GM21576 (cell line): ENCODE measurements at regions not wholly inside any gene's neighbourhood (a gene's known extent, or its start where the extent isn't known, plus 50 kb on each side); places are given as distances from the start of the nearest gene placed in this dataset.

Experiments
- ATAC-seq: cut with Tn5 transposase; IDR thresholded peaks from one replicate; pipeline ENCODE4 v1.9.1; 2021; ENCODE audit warnings: mild to moderate bottlenecking, moderate library complexity; ENCODE audit not compliant: unreplicated experiment

DNA sequence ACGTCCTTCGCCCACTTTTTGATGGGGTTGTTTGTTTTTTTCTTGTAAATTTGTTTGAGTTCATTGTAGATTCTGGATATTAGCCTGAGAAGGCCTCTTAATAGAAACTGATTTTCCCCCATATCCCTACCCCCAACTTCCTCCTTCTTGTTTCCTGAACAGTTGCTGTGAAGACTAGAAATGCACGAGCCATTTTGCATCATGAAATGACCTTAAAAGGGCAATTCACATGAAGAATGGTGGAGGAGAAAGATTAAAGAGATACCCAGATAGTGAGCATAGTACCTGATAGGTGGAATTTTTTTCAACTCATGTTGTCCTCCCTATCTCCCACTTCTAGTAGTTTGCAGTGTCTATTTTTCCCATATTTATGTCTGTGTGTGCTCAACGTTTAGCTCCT is 55.2 kb upstream of the KCNH8 start:
- ATAC-seq, result no peak

DNA sequence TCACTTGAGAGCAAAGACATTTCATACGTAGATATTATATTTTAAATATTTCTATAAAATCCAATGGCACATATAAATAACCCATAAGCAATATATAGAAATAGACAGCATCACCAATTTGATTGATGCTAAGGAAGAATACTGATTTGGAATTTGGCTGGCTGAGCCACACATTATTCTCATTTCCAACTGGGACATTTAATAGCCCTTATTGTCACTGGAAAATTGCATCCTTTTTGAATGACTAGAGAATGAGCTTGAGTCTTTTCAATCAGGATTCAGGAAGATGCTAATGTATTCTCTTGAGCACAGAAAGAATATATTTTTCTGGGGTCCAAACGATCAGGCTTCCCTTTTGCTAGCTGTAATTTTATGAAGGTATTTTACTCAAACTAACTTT is 70.9 kb upstream of the KCNH8 start:
- ATAC-seq, result no peak

DNA sequence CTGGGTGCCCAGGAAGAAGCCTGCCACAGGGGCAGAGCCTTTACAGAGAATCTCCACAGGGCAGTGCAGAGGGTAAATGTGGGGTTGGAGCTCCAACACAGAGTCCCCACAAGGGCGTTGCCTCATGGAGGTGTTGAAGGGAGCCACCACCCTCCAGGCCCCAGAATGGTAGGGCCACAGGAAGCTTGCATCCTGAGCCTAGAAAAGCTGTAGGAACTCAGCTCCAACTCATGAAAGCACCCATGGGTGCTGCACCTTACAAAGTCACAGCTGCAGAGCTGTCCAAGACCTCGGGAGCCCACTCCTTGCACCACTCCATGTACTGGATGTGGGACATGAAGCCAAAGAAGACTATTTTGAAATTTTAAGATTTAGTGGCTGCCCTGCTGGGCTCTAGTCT is 73.3 kb upstream of the KCNH8 start:
- no peak for ATAC-seq

DNA sequence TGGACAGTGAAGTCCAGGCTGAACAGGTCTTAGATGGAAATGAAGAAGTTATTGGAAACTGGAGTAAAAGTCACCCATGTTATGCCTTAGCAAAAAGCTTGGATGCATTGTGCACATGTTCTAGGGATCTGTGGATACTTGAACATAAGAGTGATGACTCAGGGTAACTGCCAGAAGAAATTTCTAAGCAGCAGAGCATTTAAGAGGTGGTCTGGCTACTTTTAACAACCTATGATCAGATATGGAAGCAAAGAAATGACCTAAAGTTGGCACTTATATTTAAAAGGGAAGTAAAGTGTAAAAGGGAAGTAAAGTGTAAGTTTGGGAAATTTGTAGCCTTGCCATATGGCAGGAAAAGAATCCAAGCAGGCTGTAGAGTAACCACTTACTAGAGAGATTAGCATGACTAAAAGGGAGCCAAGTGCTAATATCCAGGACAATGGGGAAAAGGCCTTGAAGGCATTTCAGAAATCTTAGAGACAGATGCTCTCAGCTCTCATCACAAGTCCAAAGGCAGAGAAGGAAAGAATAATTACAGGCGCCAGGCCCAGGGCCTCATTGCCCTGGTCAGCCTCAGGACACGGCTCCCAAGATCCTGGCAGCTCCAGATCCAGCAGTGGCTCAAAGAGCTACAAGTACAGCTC is 73.9 kb upstream of the KCNH8 start:
- no peak for ATAC-seq

DNA sequence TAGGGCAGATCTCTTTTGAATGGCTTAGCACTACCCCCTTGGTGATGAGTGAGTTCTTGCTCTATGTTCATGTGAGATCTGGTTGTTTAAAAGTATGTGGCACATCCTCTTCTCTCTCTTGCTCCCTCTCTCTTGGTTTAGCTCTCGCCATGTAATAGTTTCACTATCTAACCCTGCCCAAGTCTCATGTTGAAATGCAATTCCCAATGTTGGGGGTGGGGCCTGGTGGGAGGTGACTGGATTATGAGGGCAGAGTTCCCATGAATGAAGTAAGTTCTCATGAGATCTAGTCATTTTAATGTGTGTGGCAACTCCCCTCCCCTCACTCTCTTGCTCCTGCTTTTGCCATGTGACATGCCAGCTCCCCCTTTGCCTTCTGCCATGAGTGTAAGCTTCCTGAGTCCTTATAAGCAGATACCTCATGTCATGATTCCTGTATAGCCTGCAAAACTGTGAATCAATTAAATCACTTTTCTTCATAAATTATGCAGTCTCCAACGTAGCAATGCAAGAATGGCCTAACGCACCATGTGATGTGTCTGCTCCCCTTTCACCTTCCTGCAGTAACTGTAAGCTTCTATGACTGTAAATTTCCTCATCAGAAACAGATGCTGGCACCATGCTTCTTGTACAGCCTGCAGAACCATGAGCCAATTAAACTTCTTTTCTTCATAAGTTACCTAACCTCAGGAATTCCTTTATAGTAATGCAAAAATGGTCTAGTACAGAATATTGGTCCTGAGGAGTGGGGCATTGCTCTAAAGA is 74.8 kb upstream of the KCNH8 start:
- ATAC-seq, result no peak

DNA sequence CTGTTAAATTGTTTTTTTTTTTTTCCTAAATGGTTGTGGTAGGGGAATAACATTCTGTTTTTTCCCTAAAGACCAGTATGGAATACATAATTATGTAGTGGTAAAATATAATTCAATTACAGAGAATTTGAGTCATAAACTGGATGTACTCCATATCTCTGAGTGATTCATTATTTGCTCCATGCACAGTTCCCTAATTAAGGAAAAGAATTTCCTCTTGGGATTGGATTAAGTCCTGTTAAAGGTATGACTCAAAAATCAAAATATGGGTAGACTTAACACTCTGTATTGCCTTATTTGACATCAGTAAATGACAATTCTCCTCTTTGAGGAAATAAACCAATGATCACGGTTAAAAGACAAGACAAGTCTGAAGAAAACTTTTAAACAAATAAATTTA is 78.0 kb upstream of the KCNH8 start:
- ATAC-seq, result no peak

DNA sequence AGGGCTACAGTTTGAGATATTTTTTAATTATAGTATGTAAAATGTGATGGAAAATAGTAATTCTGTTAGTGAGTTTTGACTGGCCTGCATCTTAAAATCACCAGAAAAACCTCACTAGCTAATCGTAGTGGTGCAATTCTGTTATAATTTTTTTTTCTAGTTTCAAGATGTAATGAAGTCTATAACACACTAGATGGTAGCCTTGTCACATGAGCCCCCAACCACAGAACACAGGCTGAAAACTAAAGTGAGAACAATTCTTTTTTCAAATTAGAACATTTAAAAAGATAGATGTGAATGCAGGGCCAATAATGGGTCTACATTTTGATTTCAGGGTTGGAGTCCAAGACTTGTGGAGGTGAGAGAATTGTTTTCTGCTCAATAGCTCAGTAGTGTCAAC is 83.3 kb upstream of the KCNH8 start:
- ATAC-seq, result no peak

DNA sequence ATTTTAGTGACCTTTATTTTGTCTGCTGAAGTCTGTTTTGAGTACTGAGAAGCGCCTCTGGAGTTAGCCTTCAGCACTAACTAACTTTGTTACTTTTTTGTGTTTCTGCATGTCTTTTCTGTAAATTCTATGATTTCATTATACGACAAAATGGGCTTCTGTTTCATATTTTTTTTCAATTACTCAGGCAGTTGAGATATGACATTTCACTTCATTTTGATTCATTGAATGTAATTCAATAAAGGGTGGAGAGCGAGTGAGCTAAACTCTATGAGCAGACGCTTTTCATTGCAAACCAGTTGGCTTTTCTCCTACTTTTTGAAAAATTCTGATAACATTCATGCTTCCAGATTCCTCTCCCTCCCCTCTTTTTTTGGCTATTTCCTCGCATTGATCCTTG is 84.4 kb upstream of the KCNH8 start:
- no peak for ATAC-seq

DNA sequence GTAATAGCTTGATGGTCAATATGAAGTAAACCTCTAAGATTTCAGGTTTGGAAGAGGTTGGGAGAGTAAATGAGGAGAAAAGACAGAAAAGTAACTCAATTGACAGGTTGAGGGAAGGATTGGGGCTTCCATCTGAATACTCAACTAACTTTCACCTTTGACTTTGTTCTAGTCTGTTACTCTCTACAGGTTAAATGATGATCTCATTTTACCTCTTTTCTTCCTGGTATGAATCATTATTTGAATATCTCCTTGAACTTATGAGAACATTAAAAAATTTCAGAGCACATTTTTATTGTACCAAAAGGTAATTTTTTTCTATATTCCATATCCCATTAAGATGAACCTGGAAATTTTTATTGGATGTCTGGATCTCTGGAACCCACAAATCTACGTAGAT is 87.9 kb upstream of the KCNH8 start:
- no peak for ATAC-seq

DNA sequence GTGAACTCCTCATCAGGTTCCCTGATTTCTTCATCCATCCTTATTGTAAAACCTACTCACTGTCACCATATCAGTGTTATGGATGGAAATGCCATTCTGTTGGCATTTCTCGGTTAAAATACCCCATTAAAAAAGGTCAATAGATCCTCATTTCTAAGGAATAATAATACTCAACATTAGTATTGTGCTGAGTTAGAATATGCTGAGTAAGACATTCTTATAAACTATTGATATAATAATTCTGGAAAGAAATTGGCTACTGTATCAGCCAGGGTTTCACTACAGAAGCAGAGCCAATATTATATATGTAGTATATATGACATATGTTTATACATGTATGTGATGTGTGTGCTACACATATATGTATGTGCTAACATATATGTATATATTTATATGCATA is 95.4 kb upstream of the KCNH8 start:
- ATAC-seq, result no peak

DNA sequence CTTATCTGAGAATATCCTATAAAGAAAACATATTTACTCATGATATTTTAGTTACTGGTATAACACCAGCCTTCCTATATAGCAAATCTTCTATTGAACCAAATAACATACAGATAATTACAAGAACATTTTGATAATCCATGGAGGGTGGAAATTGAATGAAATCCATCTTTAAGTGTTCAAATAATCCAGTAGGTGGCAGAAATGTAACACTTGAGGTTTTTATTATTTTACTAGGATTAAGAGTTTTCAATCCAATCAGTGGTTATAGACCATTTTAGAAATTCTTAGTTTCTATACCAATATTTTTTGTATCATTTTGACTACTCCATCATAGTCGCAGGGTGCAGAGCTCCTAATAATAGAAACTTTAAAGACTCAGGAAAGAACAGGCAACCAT is 101.9 kb upstream of the KCNH8 start:
- ATAC-seq, result no peak

DNA sequence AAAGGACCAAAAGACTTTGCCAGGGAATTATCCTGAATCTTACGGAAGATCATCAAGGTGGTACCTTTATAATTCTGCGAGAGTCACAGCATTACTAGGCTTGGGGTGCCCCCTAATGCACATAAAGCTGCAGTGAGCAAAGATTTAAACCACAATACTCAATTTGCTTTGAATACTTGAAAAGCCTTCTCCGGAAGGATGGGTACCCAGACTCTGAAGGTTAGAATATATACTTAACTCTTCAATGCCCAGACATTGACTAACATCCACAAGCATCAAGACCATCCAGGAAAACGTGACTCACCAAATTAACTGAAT is 117.8 kb upstream of the KCNH8 start:
- no peak for ATAC-seq

DNA sequence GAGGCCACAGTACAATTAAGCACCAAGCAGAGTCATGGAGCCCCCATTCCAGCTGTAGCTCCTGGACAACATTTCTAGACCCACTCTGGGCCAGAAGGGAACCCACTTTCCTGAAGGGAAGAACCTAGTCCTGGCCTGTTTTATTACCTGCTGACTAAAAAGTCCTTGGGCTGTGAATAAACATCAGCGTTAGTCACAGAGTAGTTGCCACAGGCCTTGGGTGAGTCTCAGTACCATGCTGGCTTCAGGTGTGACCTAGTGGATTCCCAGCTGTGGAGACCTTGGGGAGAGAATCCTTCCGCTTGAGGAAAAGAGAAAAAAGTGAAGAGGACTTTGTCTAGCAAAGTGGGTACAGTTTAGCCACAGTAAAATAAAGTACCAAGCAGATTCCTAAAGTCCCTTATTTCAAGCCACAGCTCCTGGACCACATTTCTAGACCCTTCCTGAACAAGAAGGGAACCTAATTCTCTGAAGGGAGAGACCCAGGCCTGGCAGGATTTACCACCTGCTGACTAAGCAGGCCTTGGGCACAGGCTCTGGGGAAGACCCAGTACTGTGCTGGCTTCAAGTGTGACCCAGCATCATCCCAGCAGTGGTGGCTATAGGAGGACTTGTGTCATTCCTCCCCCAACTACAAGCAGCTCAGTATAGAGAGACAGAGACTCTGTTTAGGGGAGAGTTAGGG is 118.3 kb upstream of the KCNH8 start:
- no peak for ATAC-seq

DNA sequence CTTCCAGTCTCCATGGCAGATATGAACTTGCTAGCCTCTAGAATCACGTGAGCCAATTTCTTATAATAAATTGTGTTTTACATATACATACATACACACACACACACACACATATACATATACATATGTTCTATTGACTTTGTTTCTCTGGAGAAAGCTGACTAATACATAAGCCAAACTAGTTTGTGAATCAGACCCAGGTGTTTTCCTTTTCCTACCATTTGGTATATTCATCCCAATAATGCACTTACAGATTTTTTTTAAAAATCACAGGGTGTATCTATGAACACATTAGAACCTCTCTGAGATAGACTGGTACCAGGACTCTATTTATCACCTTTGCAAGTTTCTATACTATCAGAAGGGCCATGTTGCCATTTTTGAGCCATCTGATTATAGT is 122.9 kb upstream of the KCNH8 start:
- ATAC-seq, result no peak

DNA sequence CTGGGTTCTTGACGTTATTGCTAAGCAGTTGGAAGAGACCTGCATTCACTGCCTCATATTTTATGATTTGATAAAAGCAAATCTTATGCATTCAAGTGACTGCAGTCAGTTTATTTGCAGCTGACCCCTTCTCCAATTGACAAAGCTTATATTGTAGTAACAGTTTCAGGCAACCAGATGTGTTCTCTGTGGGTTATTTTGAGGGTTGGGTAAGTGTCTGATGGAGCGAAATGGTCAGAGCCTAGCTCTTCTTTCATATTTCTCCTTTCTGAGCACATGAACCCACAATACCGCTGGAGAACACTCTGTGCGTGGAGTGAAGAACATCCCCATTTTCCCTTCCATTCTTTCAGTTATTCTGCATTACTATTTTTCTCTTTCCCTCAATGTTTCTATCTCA is 125.8 kb upstream of the KCNH8 start:
- no peak for ATAC-seq

DNA sequence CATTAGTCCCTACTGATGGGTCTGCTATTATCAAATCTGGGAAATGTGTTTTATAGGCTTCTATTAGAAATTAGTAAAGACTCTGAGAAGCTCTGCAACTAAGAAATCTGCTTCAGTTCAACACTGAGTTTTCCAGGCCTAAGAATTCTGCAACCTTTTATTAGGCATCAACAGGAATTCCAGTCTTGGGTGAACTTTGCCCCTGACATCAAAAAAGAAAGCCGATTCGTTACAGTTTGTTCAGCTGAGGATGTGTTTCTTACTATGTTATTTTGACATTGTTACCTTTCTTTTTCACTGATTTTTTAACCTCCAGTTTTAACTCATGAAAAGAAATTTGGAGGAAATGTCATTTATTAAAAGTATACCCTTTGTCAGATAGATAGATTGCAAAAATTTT is 131.5 kb upstream of the KCNH8 start:
- ATAC-seq, result no peak

DNA sequence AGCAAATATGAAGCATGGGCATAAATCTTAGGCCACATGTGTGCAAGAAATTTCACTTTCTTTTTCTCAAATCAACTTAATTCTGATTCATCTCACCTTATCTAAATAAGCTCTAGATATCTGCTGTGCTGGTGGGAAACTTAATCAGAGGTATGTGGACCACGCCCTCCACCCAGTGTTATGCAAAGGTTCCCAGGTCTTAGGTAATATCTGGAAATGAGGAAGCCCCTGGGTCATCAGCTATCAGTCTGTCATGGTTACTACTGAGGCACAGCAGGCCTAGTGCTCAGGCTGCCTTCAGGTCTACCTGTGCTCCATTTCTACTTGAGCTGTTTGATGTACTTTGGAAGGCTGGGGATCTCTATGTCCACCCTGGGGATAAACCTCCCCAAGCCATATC is 134.4 kb upstream of the KCNH8 start:
- no peak for ATAC-seq

DNA sequence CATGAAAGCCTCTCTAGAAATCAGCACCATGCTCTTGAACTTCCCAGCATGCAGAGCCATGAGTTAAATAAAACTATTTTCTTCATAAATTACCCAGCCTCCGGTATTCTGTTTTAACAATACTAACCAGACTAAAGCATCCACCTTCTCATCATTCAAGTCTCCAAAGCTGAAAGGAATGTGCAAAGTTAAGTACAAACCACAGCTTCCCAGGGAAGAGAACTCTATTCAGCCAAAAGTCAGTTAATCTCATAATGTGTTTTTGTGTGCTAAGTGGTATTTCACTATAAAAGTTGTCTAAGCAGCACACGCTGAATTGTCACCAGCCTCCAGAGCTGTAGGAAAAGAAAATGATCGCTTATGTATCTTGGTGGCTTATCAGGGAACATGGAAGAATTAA is 135.5 kb upstream of the KCNH8 start:
- ATAC-seq, result no peak

DNA sequence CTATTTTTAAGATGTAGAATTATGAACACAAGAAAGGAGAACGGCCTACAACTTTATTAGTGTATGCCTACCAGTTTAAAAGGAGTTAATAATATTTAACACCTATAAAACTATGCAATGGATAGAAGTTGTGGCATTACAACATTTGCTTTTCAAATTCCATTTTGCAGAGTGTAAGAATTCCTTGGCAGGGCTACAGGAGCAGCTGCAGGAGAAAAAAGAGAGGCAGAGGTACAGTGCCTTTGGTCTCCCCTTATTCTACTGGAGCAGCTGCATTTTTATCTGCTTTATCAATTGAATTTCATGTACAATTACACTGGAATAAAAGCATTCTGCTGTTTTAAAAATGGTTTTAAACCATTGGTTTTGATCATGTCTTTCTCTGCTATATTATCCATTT is 145.7 kb upstream of the KCNH8 start:
- no peak for ATAC-seq

DNA sequence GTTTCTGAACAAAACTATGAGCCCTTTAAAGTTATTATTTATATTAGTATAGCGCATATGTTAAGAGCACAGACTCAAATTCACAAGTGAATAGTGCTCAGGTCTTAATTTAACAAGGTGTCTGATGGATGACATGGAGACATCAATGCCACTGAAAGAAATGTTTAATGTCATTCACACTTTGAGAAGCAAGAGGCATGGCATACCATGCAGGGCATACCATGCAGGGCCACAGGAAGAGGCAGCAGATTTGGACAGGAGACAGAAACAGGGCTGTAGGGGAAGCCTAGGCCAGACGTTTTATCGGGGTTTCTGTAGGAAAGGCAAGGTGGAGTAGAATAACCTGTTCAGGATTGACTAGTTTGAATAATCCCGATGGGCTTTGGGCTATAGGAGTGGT is 150.2 kb upstream of the KCNH8 start:
- ATAC-seq, result no peak

DNA sequence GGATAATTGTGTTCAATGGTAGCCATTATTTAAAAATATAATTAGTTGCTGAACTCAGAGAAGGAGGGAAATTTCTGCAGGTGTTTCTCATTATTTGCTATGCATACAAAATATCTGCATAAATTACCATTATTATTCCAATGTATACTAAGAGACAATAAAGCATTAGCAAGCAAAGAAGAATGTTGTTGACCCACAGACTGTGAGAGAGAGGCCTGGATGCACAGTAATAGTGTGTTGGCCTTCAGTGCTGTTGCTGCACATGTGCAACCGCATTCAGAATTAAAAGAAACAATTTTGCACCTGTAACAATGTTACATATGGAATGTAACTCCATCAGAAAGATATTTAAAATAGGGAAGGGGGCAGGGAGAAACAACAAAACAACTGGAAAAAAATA is 155.6 kb upstream of the KCNH8 start:
- ATAC-seq, result no peak

DNA sequence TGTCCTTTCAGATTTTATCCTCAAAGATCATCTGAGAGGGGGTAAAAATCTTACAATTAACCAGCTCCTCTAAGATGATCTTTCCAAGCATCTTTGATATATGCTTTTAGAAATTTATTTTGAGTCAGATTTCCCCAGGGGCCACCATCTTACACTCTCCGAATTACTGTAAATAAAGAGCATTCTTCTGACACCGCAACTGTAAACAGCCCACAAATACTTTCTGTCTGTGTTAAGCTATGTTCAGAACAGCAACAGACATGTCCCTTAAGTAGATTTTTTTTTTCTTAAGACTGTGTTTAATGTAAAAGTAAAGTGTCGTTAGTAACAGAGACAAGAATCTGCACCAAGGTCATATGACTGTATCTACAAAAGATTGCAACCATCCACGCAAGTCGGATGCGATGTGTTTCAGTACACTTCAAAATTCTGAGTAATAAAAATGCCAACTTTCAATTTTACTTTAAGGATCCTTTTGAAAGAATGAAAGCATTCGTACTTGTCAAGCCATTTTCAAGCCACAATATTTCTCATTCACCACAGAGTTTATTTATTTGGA is 159.0 kb upstream of the KCNH8 start:
- ATAC-seq, result no peak
